Hepatocyte (in vitro differentiated cells): ENCODE measurements at regions not wholly inside any gene's neighbourhood (a gene's known extent, or its start where the extent isn't known, plus 50 kb on each side); places are given as distances from the start of the nearest gene placed in this dataset.

Experiments
- EZH2 ChIP-seq: fragments of 200-600 bp; sonication (generic); IDR thresholded peaks from 2 replicates; pipeline ENCODE4 v1.6.1; 2016; ENCODE audit warnings: antibody characterized with exemption, mild to moderate bottlenecking, borderline replicate concordance
- EZH2phosphoT487 ChIP-seq: fragments of 200-600 bp; sonication (generic); IDR thresholded peaks from one replicate; pipeline ENCODE4 v1.6.1; 2018; ENCODE audit warnings: antibody characterized with exemption, mild to moderate bottlenecking, low read depth, moderate library complexity; ENCODE audit not compliant: unreplicated experiment, severe bottlenecking

- TF ChIP-seq EZH2: no peak
- no peak for TF ChIP-seq EZH2phosphoT487
Observed at GRCh38 chr2:234242459-234242836, 191.9 kb downstream of the SPP2 start.
